GM10248 (cell line): ENCODE measurements at regions not wholly inside any gene's neighbourhood (a gene's known extent, or its start where the extent isn't known, plus 50 kb on each side); places are given as distances from the start of the nearest gene placed in this dataset.

Source experiments
- CTCF ChIA-PET: fragments of 300-600 bp; sonication (Branson Sonifier 250); formaldehyde crosslinking; extraction: SDS; loops from one replicate; lab custom pipeline; 2021; ENCODE audit warnings: antibody characterized with exemption; lab: Yijun Ruan, JAX
- POLR2A ChIA-PET: fragments of 350-650 bp; sonication (Branson Sonifier 250); formaldehyde crosslinking; extraction: SDS; loops from one replicate; lab custom pipeline; 2020; ENCODE audit warnings: antibody characterized with exemption; lab: Yijun Ruan, JAX
- DNase-seq: peaks from one replicate; pipeline ENCODE4 v3.0.0; 2012; ENCODE audit errors: extremely low spot score
- TF ChIP-seq, protein P1 (sequence below): IDR thresholded peaks from 2 replicates; pipeline ENCODE4 v1.5.1; 2012; ENCODE audit warnings: mild to moderate bottlenecking, low read depth; ENCODE audit errors: extremely low read depth, missing control alignments, control extremely low read depth

GRCh38 chr12:115137812-115138521 lies 454.0 kb upstream of the TBX3 start:
- DNase-seq: no peak
- ChIA-PET CTCF (interaction anchor here (0.9 kb wide), 1 partner anchor 12 kb away, joined by 4 read pairs; no protein-coding TSS in a partner anchor), POLR2A (no interaction called here)
- TF ChIP-seq, protein P1, sequence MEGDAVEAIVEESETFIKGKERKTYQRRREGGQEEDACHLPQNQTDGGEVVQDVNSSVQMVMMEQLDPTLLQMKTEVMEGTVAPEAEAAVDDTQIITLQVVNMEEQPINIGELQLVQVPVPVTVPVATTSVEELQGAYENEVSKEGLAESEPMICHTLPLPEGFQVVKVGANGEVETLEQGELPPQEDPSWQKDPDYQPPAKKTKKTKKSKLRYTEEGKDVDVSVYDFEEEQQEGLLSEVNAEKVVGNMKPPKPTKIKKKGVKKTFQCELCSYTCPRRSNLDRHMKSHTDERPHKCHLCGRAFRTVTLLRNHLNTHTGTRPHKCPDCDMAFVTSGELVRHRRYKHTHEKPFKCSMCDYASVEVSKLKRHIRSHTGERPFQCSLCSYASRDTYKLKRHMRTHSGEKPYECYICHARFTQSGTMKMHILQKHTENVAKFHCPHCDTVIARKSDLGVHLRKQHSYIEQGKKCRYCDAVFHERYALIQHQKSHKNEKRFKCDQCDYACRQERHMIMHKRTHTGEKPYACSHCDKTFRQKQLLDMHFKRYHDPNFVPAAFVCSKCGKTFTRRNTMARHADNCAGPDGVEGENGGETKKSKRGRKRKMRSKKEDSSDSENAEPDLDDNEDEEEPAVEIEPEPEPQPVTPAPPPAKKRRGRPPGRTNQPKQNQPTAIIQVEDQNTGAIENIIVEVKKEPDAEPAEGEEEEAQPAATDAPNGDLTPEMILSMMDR: no peak

DNA sequence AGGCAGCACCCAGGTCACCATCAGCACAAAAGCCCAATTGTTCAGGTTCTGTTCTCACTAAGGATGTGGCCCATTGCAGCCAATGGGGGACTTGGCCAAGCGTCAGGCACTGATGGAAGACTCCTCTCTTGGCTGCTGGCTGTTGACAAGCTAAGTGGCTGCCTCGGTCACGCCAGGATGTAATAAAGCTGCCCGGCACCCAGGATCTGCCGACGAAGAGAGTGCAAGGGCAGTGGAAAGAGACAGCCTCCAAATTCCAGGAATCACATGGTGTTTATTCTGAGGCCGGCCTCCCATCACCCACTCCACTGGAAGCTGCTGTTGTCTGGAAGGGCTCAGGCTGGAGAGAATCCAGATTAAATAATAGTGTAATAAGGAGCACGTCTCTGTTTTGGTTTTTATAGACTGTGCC lies 451.8 kb upstream of the TBX3 start:
- TF ChIP-seq, protein P1: no peak
- no peak for DNase-seq
- POLR2A ChIA-PET: no interaction called here
- CTCF ChIA-PET: no interaction called here

- no peak for DNase-seq
- POLR2A ChIA-PET: no interaction called here
- TF ChIP-seq, protein P1: no peak
- CTCF ChIA-PET: interaction anchor here (1.1 kb wide), 1 partner anchor 13 kb away, joined by 3 read pairs; no protein-coding TSS in a partner anchor
Measured at GRCh38 chr12:115134298-115134697, 450.3 kb upstream of the TBX3 start.

- POLR2A ChIA-PET: no interaction called here
- DNase-seq: no peak
- TF ChIP-seq, protein P1: no peak
- CTCF ChIA-PET: interaction anchor here (1.6 kb wide), 1 partner anchor 19 kb away, joined by 4 read pairs; no protein-coding TSS in a partner anchor
Measured at GRCh38 chr12:115132905-115133304, 448.9 kb upstream of the TBX3 start.

DNA sequence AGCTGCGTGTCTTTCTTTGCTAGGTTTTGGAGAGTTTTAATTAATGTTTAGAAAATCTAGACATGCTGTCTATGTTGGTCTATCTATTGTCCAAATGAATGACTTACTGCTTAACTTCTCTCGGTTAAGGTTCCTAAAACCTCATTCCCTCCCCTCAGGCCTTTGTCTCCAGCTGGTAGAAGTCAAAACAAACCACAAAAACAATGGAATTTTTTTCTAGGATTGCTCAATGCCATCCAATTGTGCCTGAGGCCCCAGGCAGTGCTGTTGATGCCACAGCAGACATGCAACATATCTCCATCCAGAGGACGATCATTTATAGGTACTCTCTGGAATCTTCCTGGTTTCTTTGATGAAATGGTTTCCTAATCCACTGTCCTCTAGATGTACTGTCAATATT lies 448.2 kb upstream of the TBX3 start:
- ChIA-PET POLR2A (no interaction called here), CTCF (interaction anchor here (1.6 kb wide), 1 partner anchor 18 kb away, joined by 4 read pairs; no protein-coding TSS in a partner anchor)
- TF ChIP-seq, protein P1: no peak
- no peak for DNase-seq

DNA sequence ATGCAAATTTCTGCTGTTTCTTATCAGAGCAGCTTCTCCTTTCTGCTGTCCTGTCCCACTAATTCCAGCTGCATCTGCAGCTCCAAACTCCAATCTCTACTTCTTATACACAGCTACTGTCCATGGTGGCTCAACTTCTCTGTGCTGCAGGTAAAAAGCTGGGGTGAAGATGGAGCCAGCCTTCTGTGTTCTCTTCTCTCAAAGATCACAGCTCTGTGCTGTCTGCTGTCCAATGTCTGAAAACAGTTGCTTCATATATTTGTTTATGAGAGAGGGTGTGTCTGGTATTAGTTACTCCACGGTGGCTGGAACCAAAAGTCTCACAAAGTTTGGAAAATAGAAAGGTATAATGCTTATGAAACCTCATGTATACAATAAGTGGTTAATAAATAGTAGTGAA lies 445.8 kb upstream of the TBX3 start:
- CTCF ChIA-PET: no interaction called here
- TF ChIP-seq, protein P1: no peak
- no peak for DNase-seq
- POLR2A ChIA-PET: no interaction called here
